Lower leg skin (tissue), 4 donors: ENCODE measurements at regions not wholly inside any gene's neighbourhood (a gene's known extent, or its start where the extent isn't known, plus 50 kb on each side); places are given as distances from the start of the nearest gene placed in this dataset.

Source experiments
- DNase-seq, 2 donors: peaks; one replicate each; pipeline ENCODE4 v3.0.0-alpha.2; 2019; ENCODE audit warnings: low spot score in 2 of 2
- H3K4me3 ChIP-seq: fragments of 200-600 bp; sonication (generic); 2 replicates; pipeline ENCODE4 v1.5.1; 2017; ENCODE audit warnings: mild to moderate bottlenecking, low read depth; ENCODE audit not compliant: poor library complexity, severe bottlenecking
- POLR2A ChIP-seq, 2 donors: fragments of 450-650 bp; IDR thresholded peaks; one replicate each; pipeline ENCODE4 v1.6.1; 2016 to 2017; ENCODE audit warnings: antibody characterized with exemption in 2 of 2, mild to moderate bottlenecking in 1 of 2, moderate library complexity in 1 of 2
- WGBS, 2 donors: methylation state at CpG; one replicate each; pipeline ENCODE4 v1.1.5; 2018; 5-methylcytosine and 5-hydroxymethylcytosine counted together
- intact Hi-C: fragments of 100-400 bp; cut with DNase I; formaldehyde crosslinking; loops from one replicate; pipeline ENCODE4 v1.15.0; 2023; ENCODE audit warnings: low total_unique reads
- TF ChIP-seq, protein P1 (sequence below), 3 donors: fragments of 450-650 bp; IDR thresholded peaks; one replicate each; pipeline ENCODE4 v1.5.1; 2016; ENCODE audit warnings: antibody characterized with exemption in 3 of 3, mild to moderate bottlenecking in 3 of 3, moderate library complexity in 2 of 3

DNA sequence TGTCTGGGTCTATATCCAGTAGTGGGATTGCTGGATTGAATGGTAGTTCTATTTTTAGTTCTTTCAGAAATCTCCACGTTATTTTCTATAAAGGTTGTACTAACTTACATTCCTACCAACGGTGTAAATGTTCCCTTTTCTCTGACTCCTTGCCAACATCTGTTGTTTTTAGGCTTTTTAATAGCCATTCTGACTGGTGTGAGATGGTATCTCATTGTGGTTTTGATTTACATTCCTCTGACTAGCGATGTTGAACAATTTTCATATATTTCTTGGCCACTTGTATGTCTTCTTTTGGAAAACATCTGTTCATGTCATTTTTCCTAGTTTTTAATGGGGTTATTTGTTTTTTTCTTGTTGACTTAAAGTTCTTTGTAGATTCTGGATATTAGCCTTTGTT lies 99.3 kb downstream of the BMP2 start:
- TF ChIP-seq, protein P1, sequence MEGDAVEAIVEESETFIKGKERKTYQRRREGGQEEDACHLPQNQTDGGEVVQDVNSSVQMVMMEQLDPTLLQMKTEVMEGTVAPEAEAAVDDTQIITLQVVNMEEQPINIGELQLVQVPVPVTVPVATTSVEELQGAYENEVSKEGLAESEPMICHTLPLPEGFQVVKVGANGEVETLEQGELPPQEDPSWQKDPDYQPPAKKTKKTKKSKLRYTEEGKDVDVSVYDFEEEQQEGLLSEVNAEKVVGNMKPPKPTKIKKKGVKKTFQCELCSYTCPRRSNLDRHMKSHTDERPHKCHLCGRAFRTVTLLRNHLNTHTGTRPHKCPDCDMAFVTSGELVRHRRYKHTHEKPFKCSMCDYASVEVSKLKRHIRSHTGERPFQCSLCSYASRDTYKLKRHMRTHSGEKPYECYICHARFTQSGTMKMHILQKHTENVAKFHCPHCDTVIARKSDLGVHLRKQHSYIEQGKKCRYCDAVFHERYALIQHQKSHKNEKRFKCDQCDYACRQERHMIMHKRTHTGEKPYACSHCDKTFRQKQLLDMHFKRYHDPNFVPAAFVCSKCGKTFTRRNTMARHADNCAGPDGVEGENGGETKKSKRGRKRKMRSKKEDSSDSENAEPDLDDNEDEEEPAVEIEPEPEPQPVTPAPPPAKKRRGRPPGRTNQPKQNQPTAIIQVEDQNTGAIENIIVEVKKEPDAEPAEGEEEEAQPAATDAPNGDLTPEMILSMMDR (IDR thresholded peaks at IDR 0.05): no peak
- no peak for TF ChIP-seq POLR2A (IDR thresholded peaks at IDR 0.05)
- intact Hi-C loops: no loop called here
- WGBS, 2 donors: 13 to 16% methylated on average over 3 of the region's 3 CpGs
- DNase-seq: no peak
- H3K4me3 ChIP-seq: no peak overlapping the region

DNA sequence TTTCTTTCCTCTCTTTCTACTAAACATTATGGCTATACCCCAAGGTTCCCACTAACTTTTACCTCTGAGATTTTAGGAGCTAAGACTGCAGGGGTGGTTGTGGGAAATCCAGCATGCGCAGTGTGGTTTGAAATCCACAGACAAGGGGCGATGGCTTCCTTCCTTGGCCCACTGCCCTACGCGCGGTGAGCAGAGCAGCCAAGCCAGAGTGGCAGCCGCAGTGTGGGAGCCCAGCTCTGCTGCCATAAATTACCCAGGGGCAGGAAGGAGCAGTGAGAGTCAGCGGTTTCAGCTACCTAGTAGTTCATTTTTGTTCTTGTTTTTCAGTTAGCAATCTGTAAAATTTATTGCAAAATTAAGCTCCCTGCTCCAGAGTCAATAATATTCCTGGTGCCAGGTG lies 101.4 kb downstream of the BMP2 start:
- no peak overlapping the region for H3K4me3 ChIP-seq
- 12 to 43% methylated on average over 7 of the region's 7 CpGs for WGBS, 2 donors
- intact Hi-C loops: no loop called here
- DNase-seq: no peak
- no peak for TF ChIP-seq POLR2A (IDR thresholded peaks at IDR 0.05)
- TF ChIP-seq, protein P1 (IDR thresholded peaks at IDR 0.05): no peak

DNA sequence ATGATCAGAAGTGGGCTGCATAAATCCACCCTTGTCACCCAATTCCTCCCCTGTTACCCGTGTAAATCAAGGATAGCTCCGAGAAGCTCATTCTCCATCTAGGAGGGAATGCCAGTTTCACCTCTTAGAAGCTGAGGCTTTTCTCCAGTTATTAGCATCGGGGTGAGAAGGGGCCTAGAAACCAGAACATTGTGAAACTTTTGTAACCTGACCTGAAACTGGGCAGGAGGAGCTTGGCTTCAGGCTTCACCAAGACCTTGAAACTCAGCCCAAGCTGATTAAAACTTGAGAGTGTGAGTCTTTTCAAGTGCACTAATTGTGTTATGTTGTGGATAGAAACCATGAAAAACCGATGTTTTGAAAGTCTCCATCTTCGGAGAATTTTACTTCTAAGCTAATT lies 103.1 kb downstream of the BMP2 start:
- DNase-seq: no peak
- no peak for TF ChIP-seq POLR2A (IDR thresholded peaks at IDR 0.05)
- TF ChIP-seq, protein P1 (IDR thresholded peaks at IDR 0.05): no peak
- intact Hi-C loops: no loop called here
- H3K4me3 ChIP-seq: no peak overlapping the region
- WGBS, 2 donors: 56 to 63% methylated on average over 5 of the region's 5 CpGs

DNA sequence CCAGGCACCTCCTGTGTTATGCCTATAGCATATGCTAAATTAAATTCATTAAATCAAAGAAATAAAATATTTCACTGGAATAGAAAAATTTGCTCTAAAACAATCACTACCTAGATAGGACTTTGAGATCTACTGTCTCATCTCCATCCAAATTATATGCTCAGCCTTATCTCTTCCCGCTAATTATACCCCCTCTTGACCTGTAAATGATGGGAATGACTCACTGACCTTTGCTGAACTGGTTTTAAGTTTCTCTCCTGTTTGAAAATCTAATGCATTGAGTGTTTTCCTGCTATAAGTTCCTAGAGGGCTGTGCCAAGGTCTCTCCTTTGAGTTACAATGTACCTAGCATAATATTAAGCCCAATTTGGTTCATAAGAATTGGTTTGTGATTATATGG lies 110.1 kb downstream of the BMP2 start:
- TF ChIP-seq POLR2A (IDR thresholded peaks at IDR 0.05): no peak
- TF ChIP-seq, protein P1 (IDR thresholded peaks at IDR 0.05): no peak
- intact Hi-C loops: no loop called here
- WGBS, 2 donors: 78 to 79% methylated on average over 1 of the region's 1 CpG
- no peak for DNase-seq
- H3K4me3 ChIP-seq: no peak overlapping the region

DNA sequence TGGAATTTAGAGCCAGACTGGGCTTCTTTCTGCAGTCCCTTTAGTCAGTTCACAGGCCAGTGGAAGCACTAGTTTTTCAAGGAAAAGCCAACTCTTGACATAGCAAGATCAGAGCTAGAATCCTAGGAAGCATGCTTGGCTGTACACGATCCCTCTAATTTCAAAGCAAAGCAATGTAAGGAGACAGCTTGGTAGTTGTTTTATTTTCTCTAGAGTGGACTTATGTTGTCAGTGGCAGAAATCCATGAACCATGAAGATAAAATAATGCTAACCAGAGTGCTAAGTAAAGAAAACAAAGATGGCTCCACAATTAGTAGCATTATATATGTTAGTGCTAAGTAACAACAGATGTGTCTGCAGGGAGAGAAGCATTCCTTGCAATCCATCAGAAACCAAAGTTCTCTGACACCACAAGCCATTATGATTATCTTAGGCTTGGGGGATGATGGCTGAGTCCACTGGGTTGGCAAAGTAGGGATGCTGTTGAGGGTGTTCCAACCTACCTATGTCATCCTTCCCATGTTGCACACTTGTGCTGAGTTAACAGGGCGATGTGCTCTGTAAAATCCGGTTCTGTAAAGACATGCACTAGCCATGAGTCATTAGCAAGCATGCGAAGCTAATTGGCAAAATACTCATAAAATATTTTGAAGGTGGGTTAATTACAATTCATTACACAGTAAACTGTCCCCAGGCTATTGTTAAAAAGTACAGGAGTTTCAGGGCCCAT lies 115.2 kb downstream of the BMP2 start:
- TF ChIP-seq, protein P1 (IDR thresholded peaks at IDR 0.05): no peak
- TF ChIP-seq POLR2A (IDR thresholded peaks at IDR 0.05): no peak
- intact Hi-C loops: no loop called here
- DNase-seq: no peak
- H3K4me3 ChIP-seq: no peak overlapping the region
- 36 to 42% methylated on average over 4 of the region's 4 CpGs for WGBS, 2 donors

DNA sequence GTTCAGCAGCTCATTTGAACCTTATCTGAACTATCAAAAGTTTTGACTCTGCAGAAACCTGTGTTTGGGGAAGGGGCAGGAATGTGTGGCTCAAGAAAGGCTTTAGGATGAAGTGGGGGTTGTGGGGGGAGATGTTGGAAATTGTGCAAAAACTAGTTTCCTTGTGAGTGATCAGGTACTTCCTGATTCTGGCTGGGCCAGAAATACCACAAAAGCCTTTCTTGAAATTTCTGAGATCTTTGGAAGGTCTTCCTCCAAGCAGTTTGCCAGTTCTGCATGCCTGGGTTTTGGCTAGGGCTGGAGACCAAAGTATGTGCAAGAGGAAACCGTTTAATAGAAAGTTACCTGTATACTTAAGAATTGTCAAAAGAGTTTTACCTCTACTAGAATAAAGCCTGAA lies 116.6 kb downstream of the BMP2 start:
- no peak for DNase-seq
- 40 to 44% methylated on average over 1 of the region's 1 CpG for WGBS, 2 donors
- intact Hi-C loops: no loop called here
- TF ChIP-seq, protein P1 (IDR thresholded peaks at IDR 0.05): no peak
- no peak for TF ChIP-seq POLR2A (IDR thresholded peaks at IDR 0.05)
- no peak overlapping the region for H3K4me3 ChIP-seq
